ENCODE measurements at regions not wholly inside any gene's neighbourhood (a gene's known extent, or its start where the extent isn't known, plus 50 kb on each side); places are given as distances from the start of the nearest gene placed in this dataset.

GRCh38 chr13:89352384-89352783, 1681.2 kb downstream of the SLITRK5 start:
- TF ChIP-seq CTCF (IDR thresholded peaks at IDR 0.05; ENCODE audit: low read depth, low read length), result no peak
- no peak for DNase-seq (ENCODE audit: extremely low read depth, low read depth)

- no peak for DNase-seq (ENCODE audit: extremely low read depth, low read depth)
- TF ChIP-seq CTCF (IDR thresholded peaks at IDR 0.05; ENCODE audit: low read depth, low read length), result peak; percentile 35
Measured at GRCh38 chr13:89361909-89362308, 1690.7 kb downstream of the SLITRK5 start.

GRCh38 chr13:89363144-89363543, 1692.0 kb downstream of the SLITRK5 start:
- DNase-seq (ENCODE audit: extremely low read depth, low read depth), result no peak
- no peak for TF ChIP-seq CTCF (IDR thresholded peaks at IDR 0.05; ENCODE audit: low read depth, low read length)

- no peak for DNase-seq (ENCODE audit: extremely low read depth, low read depth)
- no peak for TF ChIP-seq CTCF (IDR thresholded peaks at IDR 0.05; ENCODE audit: low read depth, low read length)
Measured at GRCh38 chr13:89372193-89372592, 1701.0 kb downstream of the SLITRK5 start.

- peak; percentile 8 for DNase-seq (ENCODE audit: extremely low read depth, low read depth)
Measured at GRCh38 chr13:89375839-89376238, 1704.7 kb downstream of the SLITRK5 start.

GRCh38 chr13:89380101-89380500, 1708.9 kb downstream of the SLITRK5 start:
- DNase-seq (ENCODE audit: extremely low read depth, low read depth), result no peak
- TF ChIP-seq CTCF (IDR thresholded peaks at IDR 0.05; ENCODE audit: low read depth, low read length), result no peak

More at GRCh38 chr13:89375839-89376238, 1704.7 kb downstream of the SLITRK5 start:
- TF ChIP-seq CTCF (IDR thresholded peaks at IDR 0.05; ENCODE audit: low read depth, low read length), result no peak

GRCh38 chr13:89382981-89383380, 1711.8 kb downstream of the SLITRK5 start:
- no peak for DNase-seq (ENCODE audit: extremely low read depth, low read depth)

More at GRCh38 chr13:89382981-89383380, 1711.8 kb downstream of the SLITRK5 start:
- TF ChIP-seq CTCF (IDR thresholded peaks at IDR 0.05; ENCODE audit: low read depth, low read length), result no peak

All from AG09319 (cell line).